ENCODE measurements at regions not wholly inside any gene's neighbourhood (a gene's known extent, or its start where the extent isn't known, plus 50 kb on each side); places are given as distances from the start of the nearest gene placed in this dataset.
"Not testable (repeated sequence)": the region's sequence is repeated elsewhere in the genome, so short reads cannot be mapped to it uniquely, and the experiment has no call there.

DNA sequence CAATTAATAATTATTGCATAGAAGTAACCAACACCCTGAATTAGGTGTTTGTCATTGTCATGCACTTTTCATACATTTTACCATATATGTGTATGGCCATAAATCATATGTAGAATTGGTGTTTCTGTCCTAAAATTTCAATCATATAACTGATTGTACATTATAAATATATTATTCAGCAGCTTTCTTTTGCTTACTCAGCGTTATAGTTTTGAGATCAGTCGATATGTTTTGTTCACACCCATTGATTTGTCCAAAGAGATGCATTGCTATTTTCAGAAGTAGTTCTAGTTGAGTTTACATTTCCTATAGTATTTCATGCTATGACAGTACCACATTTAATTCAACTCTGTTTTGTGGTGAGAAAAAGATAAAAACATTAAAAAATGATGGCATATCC, 50.5 kb upstream of the PARP4 start:
- Mint-ChIP-seq H3K27me3 (ENCODE audit: unreplicated experiment) (no peaks in the 10 kb centered on the region), H3K9me3 (ENCODE audit: unreplicated experiment) (no peaks in the 10 kb centered on the region), H3K4me3 (ENCODE audit: unreplicated experiment) (no peak overlapping the region), H3K4me1 (ENCODE audit: low read depth, unreplicated experiment) (no peaks in the 10 kb centered on the region), H3K27ac (ENCODE audit: unreplicated experiment) (no peak overlapping the region), H3K36me3 (ENCODE audit: unreplicated experiment) (no peaks in the 10 kb centered on the region)
- TF ChIP-seq, protein P1, sequence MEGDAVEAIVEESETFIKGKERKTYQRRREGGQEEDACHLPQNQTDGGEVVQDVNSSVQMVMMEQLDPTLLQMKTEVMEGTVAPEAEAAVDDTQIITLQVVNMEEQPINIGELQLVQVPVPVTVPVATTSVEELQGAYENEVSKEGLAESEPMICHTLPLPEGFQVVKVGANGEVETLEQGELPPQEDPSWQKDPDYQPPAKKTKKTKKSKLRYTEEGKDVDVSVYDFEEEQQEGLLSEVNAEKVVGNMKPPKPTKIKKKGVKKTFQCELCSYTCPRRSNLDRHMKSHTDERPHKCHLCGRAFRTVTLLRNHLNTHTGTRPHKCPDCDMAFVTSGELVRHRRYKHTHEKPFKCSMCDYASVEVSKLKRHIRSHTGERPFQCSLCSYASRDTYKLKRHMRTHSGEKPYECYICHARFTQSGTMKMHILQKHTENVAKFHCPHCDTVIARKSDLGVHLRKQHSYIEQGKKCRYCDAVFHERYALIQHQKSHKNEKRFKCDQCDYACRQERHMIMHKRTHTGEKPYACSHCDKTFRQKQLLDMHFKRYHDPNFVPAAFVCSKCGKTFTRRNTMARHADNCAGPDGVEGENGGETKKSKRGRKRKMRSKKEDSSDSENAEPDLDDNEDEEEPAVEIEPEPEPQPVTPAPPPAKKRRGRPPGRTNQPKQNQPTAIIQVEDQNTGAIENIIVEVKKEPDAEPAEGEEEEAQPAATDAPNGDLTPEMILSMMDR (IDR thresholded peaks at IDR 0.05; ENCODE audit: partially characterized antibody, unreplicated experiment): no peak
- no peak for DNase-seq

DNA sequence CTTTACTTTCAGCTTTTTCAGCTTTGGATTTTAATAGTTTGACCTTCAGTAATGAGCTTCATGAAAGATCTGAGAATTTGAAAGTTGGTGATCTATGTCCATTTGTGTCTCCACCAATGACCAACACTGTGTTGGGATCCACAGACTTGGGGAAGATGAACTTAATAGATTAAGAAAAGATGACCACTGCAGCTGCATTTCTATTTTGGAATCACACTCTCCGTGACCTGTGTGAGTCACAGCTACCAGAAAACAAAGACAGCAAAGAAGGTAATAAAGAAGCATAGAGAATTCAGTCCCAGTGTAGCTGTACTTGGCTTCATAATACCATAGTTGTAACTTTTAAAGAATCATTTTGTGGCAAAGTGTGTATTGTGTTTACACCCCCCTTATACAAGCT, 51.4 kb upstream of the PARP4 start:
- not testable (repeated sequence) for H3K27ac Mint-ChIP-seq (ENCODE audit: unreplicated experiment); H3K27me3 Mint-ChIP-seq (ENCODE audit: unreplicated experiment); H3K4me3 Mint-ChIP-seq (ENCODE audit: unreplicated experiment); H3K9me3 Mint-ChIP-seq (ENCODE audit: unreplicated experiment); H3K4me1 Mint-ChIP-seq (ENCODE audit: low read depth, unreplicated experiment); H3K36me3 Mint-ChIP-seq (ENCODE audit: unreplicated experiment); DNase-seq

DNA sequence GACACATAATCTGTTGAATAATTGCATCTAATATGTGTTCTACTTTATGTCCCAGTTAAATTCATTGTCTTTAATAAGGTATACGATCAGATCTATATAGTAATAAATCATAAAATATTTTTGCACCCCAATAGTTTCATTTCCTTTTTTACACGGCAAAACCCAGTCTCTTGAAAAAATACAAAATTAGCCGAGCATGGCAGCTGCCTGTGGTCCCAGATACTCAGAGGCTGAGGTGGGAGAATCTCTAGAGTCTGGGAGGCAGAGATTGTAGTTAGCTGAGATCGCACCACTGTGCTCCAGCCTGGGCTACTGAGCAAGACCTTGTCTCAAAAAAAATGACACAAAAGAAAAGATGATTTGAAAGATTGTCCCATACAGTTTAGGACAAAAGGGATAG, 52.3 kb upstream of the PARP4 start:
- no peak overlapping the region for H3K27ac Mint-ChIP-seq (ENCODE audit: unreplicated experiment)
- no peaks in the 10 kb centered on the region for H3K27me3 Mint-ChIP-seq (ENCODE audit: unreplicated experiment)
- no peaks in the 10 kb centered on the region for H3K36me3 Mint-ChIP-seq (ENCODE audit: unreplicated experiment)
- no peak overlapping the region for H3K4me3 Mint-ChIP-seq (ENCODE audit: unreplicated experiment)
- TF ChIP-seq, protein P1 (IDR thresholded peaks at IDR 0.05; ENCODE audit: partially characterized antibody, unreplicated experiment): no peak
- no peak for DNase-seq
- H3K9me3 Mint-ChIP-seq (ENCODE audit: unreplicated experiment): no peaks in the 10 kb centered on the region
- H3K4me1 Mint-ChIP-seq (ENCODE audit: low read depth, unreplicated experiment): no peaks in the 10 kb centered on the region

DNA sequence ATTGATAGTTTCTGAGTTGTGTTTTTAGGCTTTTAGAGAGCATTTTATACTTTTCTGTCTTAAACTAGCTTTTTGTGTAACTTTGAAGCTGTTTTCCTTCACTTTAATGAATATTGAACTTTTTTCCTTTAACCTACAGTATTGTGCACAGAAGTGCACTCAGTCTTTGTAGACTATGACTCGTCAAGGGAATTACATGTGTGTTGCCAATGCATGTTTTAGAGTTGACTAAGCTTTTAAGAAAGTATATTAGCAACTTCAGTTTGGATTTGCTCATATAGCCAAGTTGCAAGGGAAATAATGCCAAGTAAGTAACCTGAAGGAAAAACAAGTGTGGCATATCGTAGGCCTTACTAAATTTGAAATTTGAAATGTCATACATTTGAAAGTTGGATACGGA, 55.0 kb upstream of the PARP4 start:
- not testable (repeated sequence) for H3K27me3 Mint-ChIP-seq (ENCODE audit: unreplicated experiment); H3K4me3 Mint-ChIP-seq (ENCODE audit: unreplicated experiment); DNase-seq; H3K27ac Mint-ChIP-seq (ENCODE audit: unreplicated experiment); H3K9me3 Mint-ChIP-seq (ENCODE audit: unreplicated experiment); H3K4me1 Mint-ChIP-seq (ENCODE audit: low read depth, unreplicated experiment); H3K36me3 Mint-ChIP-seq (ENCODE audit: unreplicated experiment)

GRCh38 chr13:24574847-24575246, 62.3 kb upstream of the PARP4 start:
- DNase-seq: no peak
- no peak overlapping the region for H3K4me3 Mint-ChIP-seq (ENCODE audit: unreplicated experiment)
- no peak overlapping the region for H3K27ac Mint-ChIP-seq (ENCODE audit: unreplicated experiment)
- peaks cover 6% of the 10 kb centered on the region for H3K36me3 Mint-ChIP-seq (ENCODE audit: unreplicated experiment)
- H3K9me3 Mint-ChIP-seq (ENCODE audit: unreplicated experiment): no peaks in the 10 kb centered on the region
- H3K4me1 Mint-ChIP-seq (ENCODE audit: low read depth, unreplicated experiment): no peaks in the 10 kb centered on the region
- TF ChIP-seq, protein P1 (IDR thresholded peaks at IDR 0.05; ENCODE audit: partially characterized antibody, unreplicated experiment): no peak
- no peaks in the 10 kb centered on the region for H3K27me3 Mint-ChIP-seq (ENCODE audit: unreplicated experiment)

DNA sequence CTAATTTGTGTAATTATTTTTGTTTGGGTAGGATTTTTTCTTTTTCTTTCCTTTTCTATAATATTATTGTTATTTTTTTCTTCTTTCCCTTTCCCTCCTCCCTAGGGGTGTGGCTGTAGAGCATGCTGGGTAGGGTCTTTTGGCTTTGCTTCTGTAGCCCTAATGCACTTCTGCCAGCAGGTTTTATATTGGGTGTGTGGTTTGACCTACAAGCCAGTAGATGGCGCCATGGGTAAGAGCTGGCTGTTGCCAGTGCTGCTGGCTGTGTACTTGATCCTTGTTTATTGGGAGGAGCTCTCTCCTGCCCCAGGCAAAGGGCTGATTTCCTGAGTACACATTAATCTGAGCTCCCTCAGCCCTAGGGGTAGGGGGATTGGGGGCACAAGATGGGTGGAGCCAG, 67.7 kb upstream of the PARP4 start:
- not testable (repeated sequence) for H3K36me3 Mint-ChIP-seq (ENCODE audit: unreplicated experiment); H3K27me3 Mint-ChIP-seq (ENCODE audit: unreplicated experiment); H3K27ac Mint-ChIP-seq (ENCODE audit: unreplicated experiment); H3K9me3 Mint-ChIP-seq (ENCODE audit: unreplicated experiment); DNase-seq; H3K4me1 Mint-ChIP-seq (ENCODE audit: low read depth, unreplicated experiment); H3K4me3 Mint-ChIP-seq (ENCODE audit: unreplicated experiment)
- TF ChIP-seq, protein P1 (IDR thresholded peaks at IDR 0.05; ENCODE audit: partially characterized antibody, unreplicated experiment): peak; percentile 61

DNA sequence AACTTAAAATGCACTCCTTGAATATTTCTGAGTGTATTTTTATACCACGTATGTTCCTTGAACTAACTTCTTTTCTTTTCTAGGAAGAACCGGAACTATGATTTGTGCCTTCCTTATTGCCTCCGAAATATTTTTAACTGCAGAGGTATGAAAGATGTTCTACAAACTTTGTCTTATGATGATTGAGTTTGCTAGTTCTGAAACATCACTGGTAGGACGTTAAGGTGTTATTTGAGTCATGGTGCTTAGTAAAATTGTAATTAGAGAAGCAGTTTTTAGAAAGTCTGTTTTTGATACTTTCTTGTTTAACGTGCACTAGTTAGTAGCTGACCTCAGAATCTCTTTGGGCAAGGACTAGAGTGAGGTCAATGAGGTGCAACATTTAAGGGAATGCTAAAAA, 69.0 kb upstream of the PARP4 start:
- DNase-seq; H3K27ac Mint-ChIP-seq (ENCODE audit: unreplicated experiment); H3K27me3 Mint-ChIP-seq (ENCODE audit: unreplicated experiment); H3K4me1 Mint-ChIP-seq (ENCODE audit: low read depth, unreplicated experiment); H3K9me3 Mint-ChIP-seq (ENCODE audit: unreplicated experiment); H3K36me3 Mint-ChIP-seq (ENCODE audit: unreplicated experiment); H3K4me3 Mint-ChIP-seq (ENCODE audit: unreplicated experiment): not testable (repeated sequence)

- not testable (repeated sequence) for H3K9me3 Mint-ChIP-seq (ENCODE audit: unreplicated experiment); DNase-seq; H3K36me3 Mint-ChIP-seq (ENCODE audit: unreplicated experiment); H3K4me3 Mint-ChIP-seq (ENCODE audit: unreplicated experiment); H3K4me1 Mint-ChIP-seq (ENCODE audit: low read depth, unreplicated experiment); H3K27ac Mint-ChIP-seq (ENCODE audit: unreplicated experiment); H3K27me3 Mint-ChIP-seq (ENCODE audit: unreplicated experiment)
Observed at GRCh38 chr13:24591697-24592096, 79.1 kb upstream of the PARP4 start.

GRCh38 chr13:24597906-24598670, 82.1 kb upstream of the ATP12A start:
- not testable (repeated sequence) for DNase-seq; H3K9me3 Mint-ChIP-seq (ENCODE audit: unreplicated experiment); H3K27ac Mint-ChIP-seq (ENCODE audit: unreplicated experiment); H3K27me3 Mint-ChIP-seq (ENCODE audit: unreplicated experiment); H3K36me3 Mint-ChIP-seq (ENCODE audit: unreplicated experiment); H3K4me1 Mint-ChIP-seq (ENCODE audit: low read depth, unreplicated experiment); H3K4me3 Mint-ChIP-seq (ENCODE audit: unreplicated experiment)
